BJ (cell line): ENCODE measurements at regions not wholly inside any gene's neighbourhood (a gene's known extent, or its start where the extent isn't known, plus 50 kb on each side); places are given as distances from the start of the nearest gene placed in this dataset.

ENCODE experiments used
- CTCF ChIA-PET: fragments of 350-600 bp; formaldehyde crosslinking; extraction: SDS; loops from one replicate; lab custom pipeline; 2021; ENCODE audit warnings: antibody characterized with exemption, inconsistent platforms; lab: Yijun Ruan, JAX
- POLR2A ChIA-PET: fragments of 300-600 bp; sonication (Branson Sonifier 250); formaldehyde crosslinking; extraction: SDS; loops from one replicate; lab custom pipeline; 2021; ENCODE audit warnings: antibody characterized with exemption; lab: Charles Lee
- DNase-seq: peaks from one replicate; pipeline ENCODE4 v3.0.0-alpha.2; 2011; ENCODE audit warnings: low read depth
- H3K27me3 ChIP-seq: 2 replicates; pipeline ENCODE4 v1.6.0; 2011; ENCODE audit warnings: low read length; ENCODE audit not compliant: control insufficient read depth, insufficient read depth
- H3K36me3 ChIP-seq: 2 replicates; pipeline ENCODE4 v1.5.1; 2011; ENCODE audit warnings: low read length; ENCODE audit not compliant: control insufficient read depth, insufficient read depth
- H3K4me3 ChIP-seq: 2 replicates; pipeline ENCODE4 v1.5.1; 2011; ENCODE audit warnings: low read depth, mild to moderate bottlenecking, control low read depth, low read length
- TF ChIP-seq, protein P1 (sequence below): IDR thresholded peaks from 2 replicates; pipeline ENCODE4 v1.5.1; 2011; ENCODE audit warnings: low read depth, mild to moderate bottlenecking, control low read depth, inconsistent platforms, low read length, moderate library complexity; ENCODE audit not compliant: insufficient read depth

DNA sequence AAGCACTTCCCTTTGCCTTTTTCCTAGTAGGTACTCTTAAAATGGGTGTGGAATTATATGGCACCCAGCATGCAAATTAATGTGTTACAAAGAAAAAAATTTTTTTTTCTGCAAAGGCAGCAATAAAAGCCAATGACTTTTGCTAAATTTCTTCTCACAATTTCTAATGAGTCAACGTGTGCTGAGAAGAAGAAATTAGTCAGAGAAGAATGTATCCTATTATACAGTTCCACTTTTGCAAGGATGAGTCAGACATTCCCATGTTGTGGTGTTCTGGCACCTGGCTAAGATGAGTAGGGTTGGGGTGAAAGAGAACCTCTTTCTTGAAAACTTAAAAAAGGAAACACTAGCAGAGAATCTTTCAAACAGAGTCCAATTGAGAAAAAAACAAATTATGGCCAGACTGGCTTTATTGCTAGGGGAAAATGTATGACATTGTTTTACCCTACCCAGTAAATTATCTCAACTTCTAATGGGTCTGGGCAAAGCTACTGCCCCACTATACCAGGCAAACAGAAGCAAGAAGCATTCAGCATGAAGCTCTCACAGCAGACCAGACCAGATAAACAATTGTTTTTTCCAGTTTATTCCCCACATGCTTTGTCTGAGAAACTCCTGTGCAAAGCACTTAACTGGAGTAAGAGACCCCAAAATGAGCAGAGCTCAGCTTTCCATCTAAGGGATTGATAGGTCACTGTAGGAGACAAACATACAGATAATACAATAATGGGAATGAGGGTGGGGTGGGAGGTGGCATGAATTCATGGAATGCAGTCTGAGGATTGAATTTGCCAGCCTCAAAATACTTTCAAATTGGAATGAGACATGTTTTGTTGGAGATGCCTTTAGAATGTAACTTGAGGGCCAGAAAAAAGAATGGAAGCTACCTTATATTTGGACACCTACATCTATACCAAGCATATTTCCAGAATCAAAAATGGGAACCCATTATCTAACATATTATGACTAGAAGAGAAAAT, 220.8 kb upstream of the RFX3 start:
- TF ChIP-seq, protein P1, sequence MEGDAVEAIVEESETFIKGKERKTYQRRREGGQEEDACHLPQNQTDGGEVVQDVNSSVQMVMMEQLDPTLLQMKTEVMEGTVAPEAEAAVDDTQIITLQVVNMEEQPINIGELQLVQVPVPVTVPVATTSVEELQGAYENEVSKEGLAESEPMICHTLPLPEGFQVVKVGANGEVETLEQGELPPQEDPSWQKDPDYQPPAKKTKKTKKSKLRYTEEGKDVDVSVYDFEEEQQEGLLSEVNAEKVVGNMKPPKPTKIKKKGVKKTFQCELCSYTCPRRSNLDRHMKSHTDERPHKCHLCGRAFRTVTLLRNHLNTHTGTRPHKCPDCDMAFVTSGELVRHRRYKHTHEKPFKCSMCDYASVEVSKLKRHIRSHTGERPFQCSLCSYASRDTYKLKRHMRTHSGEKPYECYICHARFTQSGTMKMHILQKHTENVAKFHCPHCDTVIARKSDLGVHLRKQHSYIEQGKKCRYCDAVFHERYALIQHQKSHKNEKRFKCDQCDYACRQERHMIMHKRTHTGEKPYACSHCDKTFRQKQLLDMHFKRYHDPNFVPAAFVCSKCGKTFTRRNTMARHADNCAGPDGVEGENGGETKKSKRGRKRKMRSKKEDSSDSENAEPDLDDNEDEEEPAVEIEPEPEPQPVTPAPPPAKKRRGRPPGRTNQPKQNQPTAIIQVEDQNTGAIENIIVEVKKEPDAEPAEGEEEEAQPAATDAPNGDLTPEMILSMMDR, result no peak

DNA sequence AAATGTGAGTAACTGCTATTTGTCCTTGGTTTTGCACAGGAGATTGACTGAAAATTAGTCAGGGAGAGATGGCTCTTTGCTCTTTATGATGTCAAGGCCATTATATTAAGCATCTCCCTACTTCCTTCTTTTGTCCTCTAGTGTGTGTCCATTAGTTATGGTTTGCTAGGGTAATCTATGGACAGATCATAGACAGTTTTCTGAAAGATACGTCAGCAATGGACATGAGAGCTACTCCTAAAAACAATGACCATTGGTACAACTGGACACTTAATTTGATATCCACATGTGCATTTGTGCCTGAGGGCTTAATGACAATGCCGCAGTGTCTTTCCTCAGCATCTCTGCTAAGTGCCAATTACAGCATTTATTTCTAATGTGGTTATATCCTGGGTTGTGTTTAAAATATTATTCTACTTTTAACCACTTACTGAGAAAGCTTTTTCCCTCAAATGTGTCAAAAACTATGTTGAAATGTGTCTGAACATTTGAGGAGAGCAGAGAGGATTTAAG, 218.2 kb upstream of the RFX3 start:
- ChIA-PET POLR2A (no interaction called here), CTCF (interaction anchor here (1.1 kb wide), 1 partner anchor 12 kb away, joined by 3 read pairs; no protein-coding TSS in a partner anchor)
- no peaks in the 10 kb centered on the region for H3K36me3 ChIP-seq
- no peaks in the 10 kb centered on the region for H3K27me3 ChIP-seq
- TF ChIP-seq, protein P1, result no peak
- DNase-seq, result no peak
- no peak overlapping the region for H3K4me3 ChIP-seq

More for the DNA sequence above, 220.8 kb upstream of the RFX3 start:
- Histone ChIP-seq H3K27me3 (no peaks in the 10 kb centered on the region), H3K36me3 (no peaks in the 10 kb centered on the region), H3K4me3 (no peak overlapping the region)
- DNase-seq, result peak; percentile 70
- POLR2A ChIA-PET, result interaction anchor here (0.6 kb wide), 1 partner anchor 274 kb away, joined by 4 read pairs; no protein-coding TSS in a partner anchor
- CTCF ChIA-PET, result interaction anchor here (0.9 kb wide), 1 partner anchor 279 kb away, joined by 3 read pairs; no protein-coding TSS in a partner anchor

DNA sequence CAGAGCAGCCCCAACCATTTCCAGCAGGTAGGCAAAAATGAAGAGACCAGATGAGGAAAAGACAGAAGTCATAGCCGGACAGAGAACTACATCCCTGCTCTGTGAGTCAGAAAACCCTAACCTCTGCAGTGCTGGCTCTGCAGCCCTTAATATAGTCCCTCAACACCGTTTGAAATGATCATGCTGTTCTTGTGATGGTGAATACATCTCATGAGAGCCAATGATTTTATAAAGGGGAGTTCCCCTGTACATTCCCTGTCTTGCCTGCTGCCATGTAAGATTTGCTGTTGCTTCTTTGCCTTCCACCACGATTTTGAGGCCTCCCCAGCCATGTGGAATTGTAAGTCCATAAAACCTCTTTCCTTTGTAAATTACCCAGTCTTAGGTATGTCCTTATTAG, 216.8 kb upstream of the RFX3 start:
- POLR2A ChIA-PET, result no interaction called here
- CTCF ChIA-PET, result interaction anchor here (1.5 kb wide), 2 partner anchors 10 to 486 kb away, joined by 4 to 7 read pairs; no protein-coding TSS in a partner anchor
- DNase-seq, result no peak

DNA sequence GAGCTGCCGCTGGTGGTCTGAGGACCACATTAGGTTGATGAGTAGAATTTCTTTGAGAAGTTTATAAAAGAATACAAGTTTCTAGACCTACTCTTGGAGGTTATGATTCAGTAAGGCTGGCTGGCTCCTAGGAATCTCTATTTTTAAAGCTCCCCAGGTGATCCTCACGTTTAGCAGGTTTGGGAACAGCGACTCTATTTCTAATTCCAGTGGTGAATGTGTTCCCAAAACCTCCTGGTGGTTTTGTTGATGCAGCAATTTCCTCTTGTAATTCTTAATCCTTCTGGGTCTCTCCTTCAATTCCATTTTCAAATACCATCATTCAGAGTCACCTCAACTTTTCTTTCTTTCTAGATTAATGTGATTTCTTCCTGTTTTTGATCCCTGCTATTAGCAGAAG, 215.9 kb upstream of the RFX3 start:
- no peak overlapping the region for H3K4me3 ChIP-seq
- TF ChIP-seq, protein P1, result no peak
- H3K27me3 ChIP-seq, result no peaks in the 10 kb centered on the region
- ChIA-PET CTCF (interaction anchor here (1.4 to 1.5 kb wide), 3 partner anchors 10 to 487 kb away, joined by 4 to 7 read pairs (median 6); no protein-coding TSS in a partner anchor), POLR2A (no interaction called here)
- DNase-seq, result no peak
- H3K36me3 ChIP-seq, result no peaks in the 10 kb centered on the region

More for the DNA sequence above, 216.8 kb upstream of the RFX3 start:
- Histone ChIP-seq H3K27me3 (no peaks in the 10 kb centered on the region), H3K36me3 (no peaks in the 10 kb centered on the region), H3K4me3 (no peak overlapping the region)
- TF ChIP-seq, protein P1, result no peak
